KOPT-K1 (cell line): ENCODE measurements at regions not wholly inside any gene's neighbourhood (a gene's known extent, or its start where the extent isn't known, plus 50 kb on each side); places are given as distances from the start of the nearest gene placed in this dataset.

ENCODE experiments used
- H3K27ac ChIP-seq: fragments of 200-600 bp; sonication (generic); 2 replicates; pipeline ENCODE4 v1.5.1; 2016; ENCODE audit warnings: antibody characterized with exemption, mild to moderate bottlenecking, low read depth, low read length; ENCODE audit not compliant: poor library complexity, severe bottlenecking
- H3K36me3 ChIP-seq: fragments of 200-600 bp; sonication (generic); 2 replicates; pipeline ENCODE4 v1.5.1; 2017; ENCODE audit warnings: antibody characterized with exemption, mild to moderate bottlenecking, low read length, moderate library complexity; ENCODE audit not compliant: insufficient read depth
- H3K9me3 ChIP-seq: fragments of 200-600 bp; sonication (generic); 2 replicates; pipeline ENCODE4 v1.5.1; 2017; ENCODE audit warnings: antibody characterized with exemption, low read length, mild to moderate bottlenecking; ENCODE audit not compliant: insufficient read depth, poor library complexity, severe bottlenecking

DNA sequence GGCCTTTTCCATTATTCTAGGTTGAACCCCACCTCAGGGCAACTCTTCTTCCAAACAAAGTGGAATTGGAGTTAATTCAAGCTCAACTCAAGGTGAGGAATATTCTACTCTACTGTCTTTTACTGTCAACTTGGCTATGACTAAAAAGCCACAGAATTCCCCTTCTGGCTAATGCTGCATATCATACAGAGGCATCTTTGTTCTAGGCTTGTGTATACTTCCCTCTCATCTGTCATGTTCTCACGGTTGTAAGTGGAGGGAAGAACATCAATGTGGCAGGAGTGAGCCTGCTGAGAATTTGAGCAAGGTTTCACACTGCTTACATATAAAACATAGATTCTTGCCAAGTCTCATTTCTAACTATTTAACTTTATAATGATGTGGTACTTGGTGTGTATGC lies 921.4 kb upstream of the CNTN5 start:
- Histone ChIP-seq H3K27ac (no peak overlapping the region), H3K9me3 (no peaks in the 10 kb centered on the region), H3K36me3 (no peaks in the 10 kb centered on the region)

DNA sequence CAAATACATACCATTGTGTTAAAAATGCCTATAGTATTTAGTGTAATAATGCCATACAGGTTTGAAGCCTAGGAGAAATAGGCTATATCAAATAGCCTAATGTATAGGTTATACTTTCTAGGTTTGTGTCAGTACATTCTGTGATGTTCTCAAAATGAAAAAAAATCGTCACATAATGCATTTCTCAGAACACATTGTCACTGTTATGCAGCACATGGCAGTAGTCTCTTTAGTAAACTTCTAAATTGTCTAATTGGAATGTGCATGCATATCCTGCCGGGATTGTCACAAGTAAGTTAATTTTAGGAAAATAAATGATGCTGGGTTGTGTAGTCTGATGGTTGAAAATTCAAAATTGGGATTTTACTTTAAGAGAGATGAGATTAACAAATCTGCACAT lies 920.1 kb upstream of the CNTN5 start:
- Histone ChIP-seq H3K36me3 (no peaks in the 10 kb centered on the region), H3K27ac (no peak overlapping the region), H3K9me3 (no peaks in the 10 kb centered on the region)

DNA sequence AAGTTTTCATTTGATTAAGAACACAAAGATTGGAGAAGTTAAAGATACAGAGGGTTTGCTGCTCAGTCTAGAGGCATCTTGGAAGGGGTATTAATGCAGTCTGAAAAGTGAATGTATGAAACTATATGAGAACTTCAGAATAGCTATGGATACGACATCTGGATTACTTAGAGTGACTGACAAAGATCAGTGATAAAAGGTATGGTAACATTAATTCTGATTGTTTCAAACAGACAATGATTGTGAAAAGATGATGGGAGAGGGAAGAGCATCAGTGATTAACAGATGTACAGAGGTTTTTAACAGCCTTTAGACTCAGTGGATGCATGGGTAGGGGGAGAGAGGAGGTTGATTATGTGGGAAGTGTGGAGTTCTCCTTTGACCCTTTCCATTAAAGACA lies 919.4 kb upstream of the CNTN5 start:
- Histone ChIP-seq H3K27ac (no peak overlapping the region), H3K36me3 (no peaks in the 10 kb centered on the region), H3K9me3 (no peaks in the 10 kb centered on the region)

DNA sequence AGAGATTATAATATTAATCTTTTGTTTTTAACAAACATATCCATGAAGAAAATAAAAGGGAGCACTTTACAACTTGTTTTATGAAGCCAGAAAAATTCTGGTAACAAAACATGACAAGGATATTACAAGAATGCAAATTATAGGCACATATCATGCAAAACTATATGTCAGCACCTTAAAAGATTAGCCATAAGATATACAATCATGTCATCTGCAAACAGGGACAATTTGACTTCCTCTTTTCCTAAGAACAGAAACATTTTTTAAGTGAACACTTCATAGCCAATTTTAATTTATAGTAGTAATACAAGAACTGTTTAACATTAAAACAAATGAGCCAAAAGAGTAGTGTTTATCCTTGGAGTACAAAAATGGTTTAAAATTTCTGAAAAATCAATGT lies 916.5 kb upstream of the CNTN5 start:
- Histone ChIP-seq H3K9me3 (no peaks in the 10 kb centered on the region), H3K36me3 (no peaks in the 10 kb centered on the region), H3K27ac (no peak overlapping the region)

DNA sequence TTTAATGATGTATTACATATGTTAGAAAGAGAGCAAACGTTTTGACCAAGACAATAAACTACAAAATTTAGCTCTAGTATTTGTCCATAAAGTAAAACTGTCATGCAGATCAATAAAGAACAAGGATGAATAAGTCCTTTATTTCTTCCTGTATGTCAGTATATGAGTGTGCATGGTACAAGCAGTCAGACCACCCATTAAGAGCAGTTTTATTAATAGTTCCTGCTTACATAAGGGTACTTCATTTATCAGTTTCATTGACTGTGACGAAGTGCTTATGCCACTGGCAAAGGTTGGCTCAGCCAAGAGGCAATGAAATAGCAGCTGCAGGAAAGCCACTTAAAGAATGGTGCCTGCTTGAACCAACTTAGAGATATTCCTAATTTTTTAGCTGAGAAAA lies 913.0 kb upstream of the CNTN5 start:
- Histone ChIP-seq H3K36me3 (no peaks in the 10 kb centered on the region), H3K27ac (no peak overlapping the region), H3K9me3 (no peaks in the 10 kb centered on the region)

DNA sequence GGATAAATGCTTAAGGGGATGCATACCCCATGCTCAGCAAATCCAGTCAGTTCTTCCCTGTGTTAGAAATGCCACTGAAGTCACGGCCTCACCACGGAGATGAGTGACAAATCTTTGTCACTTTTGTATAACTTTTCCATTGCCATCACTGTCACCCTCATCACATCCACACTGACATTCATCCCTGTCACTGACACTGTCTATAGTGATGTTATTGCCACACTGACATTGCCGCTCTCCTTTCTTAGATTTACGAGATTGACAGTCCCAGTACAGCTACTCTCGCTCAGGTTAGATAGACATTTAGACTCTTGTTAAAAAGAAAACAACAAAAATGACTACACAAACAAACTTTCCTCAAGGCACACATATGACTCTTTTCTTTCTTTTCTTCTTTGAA lies 910.7 kb upstream of the CNTN5 start:
- H3K27ac ChIP-seq = no peak overlapping the region
- no peaks in the 10 kb centered on the region for H3K36me3 ChIP-seq
- no peaks in the 10 kb centered on the region for H3K9me3 ChIP-seq

DNA sequence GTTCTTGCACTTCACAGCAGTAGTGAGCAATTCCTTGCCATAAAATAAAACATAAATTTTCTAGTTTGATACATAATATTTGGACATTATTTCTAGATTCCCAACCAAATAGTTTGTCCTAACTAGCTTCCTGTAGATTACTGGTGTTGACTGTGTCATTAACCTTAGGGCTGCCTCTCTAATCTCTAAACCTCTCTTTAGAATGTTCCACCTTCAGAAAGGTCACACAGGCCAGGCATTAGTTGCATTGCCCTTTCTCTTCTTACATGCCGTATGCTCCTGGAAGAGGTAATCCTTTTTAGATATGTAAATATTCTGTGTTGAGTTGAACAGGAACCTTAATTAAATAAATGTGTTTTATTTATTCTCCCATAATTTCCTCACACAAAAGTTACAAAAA lies 904.9 kb upstream of the CNTN5 start:
- Histone ChIP-seq H3K36me3 (no peaks in the 10 kb centered on the region), H3K27ac (no peak overlapping the region), H3K9me3 (no peaks in the 10 kb centered on the region)

DNA sequence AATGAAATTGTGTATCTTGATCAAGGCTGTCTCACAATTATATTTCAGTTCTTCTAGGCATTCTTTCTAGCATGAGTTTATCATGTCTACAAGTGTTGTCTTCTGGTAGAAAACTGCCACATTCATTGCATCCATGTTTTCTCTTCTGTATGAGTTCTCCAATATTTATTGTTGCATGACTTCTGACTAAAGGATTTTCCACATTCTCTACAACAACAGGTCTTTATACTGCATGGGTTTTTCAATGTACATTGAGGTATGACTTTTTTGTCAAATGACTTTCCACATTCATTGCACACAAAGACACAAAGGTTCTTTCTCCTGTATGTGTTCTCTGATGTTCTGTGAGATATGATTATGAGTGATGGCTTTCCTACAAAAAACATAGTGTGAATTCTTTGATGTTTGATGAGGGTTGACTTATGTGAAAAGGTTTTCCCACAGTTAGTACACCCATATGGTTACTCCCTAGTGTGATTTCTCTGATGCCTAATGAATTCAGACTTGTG lies 890.6 kb upstream of the CNTN5 start:
- Histone ChIP-seq H3K36me3 (no peaks in the 10 kb centered on the region), H3K9me3 (no peaks in the 10 kb centered on the region)

DNA sequence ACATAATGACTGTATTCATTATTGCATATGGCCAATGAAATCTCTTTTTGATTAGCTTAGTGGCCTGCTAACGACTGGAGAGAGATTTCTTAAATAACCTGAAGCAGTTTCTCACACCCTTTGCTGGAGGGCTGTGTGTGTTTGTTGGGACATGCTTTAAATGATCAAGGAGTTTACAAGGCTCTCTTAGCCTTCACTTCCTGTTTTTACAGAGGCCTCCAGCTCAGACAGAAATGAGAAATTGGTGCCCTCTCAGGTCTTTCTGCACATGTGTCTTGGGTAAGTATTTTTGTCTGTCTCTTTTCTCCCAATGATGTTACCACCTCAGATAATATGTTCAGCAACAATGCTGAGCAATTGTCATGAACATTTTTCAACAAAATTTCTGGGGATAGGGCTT lies 884.4 kb upstream of the CNTN5 start:
- Histone ChIP-seq H3K27ac (no peak overlapping the region), H3K36me3 (no peaks in the 10 kb centered on the region), H3K9me3 (no peaks in the 10 kb centered on the region)

More for the DNA sequence above, 890.6 kb upstream of the CNTN5 start:
- no peak overlapping the region for H3K27ac ChIP-seq

DNA sequence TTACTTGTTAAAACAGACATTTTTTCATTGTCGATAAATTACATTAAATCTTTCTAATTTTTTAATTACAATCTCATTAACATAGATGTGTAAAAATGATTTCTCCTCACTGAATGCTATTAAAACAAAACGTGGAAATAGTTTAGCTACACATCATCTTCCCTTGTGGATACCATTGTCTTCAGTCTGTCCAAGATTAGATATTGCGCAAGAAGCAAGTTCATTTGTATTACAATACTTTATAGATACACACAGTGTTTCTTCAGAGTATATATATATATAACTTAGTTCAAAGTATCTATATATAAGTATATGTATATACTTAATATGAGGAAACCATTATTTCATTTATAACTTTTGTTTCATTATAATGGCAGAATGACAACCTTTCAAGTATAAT lies 883.3 kb upstream of the CNTN5 start:
- Histone ChIP-seq H3K9me3 (no peaks in the 10 kb centered on the region), H3K27ac (no peak overlapping the region), H3K36me3 (no peaks in the 10 kb centered on the region)

DNA sequence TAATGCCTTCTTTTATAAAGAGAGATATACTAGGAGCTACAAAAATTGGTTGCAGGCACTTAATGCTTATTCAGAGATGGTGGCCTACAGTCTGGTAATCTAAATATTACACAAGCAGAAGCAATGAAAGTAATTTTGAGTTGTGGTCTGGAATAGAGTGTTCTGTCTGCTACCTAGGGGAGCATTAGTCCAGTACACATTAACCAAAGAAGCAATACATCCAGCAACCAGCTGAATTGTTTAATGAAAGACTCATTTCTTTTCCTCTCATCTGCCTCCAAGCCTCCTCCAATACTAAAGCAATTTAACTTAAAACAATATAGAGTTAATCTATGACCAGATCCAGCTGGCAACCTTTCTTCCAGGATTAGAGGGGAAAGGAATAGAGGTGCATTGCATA lies 877.1 kb upstream of the CNTN5 start:
- no peaks in the 10 kb centered on the region for H3K36me3 ChIP-seq
- no peak overlapping the region for H3K27ac ChIP-seq
- peaks cover 5% of the 10 kb centered on the region for H3K9me3 ChIP-seq

DNA sequence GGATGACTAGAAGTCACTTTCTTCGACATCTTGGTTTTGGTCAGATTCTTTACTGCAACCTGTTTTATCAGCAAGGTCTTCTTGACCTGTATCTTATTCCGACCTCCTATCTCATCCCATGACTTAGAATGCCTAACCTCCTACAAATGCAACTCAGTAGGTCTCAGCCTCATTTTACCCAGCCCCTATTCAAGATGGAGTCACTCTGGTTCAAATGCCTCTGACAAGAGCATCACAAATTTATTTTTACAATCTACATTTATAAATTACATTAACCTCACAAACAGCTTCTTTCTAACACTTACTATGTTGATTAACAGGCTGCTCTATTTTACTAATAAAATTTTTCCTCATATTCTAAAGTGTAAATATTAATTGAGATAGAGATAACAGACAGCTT lies 867.0 kb upstream of the CNTN5 start:
- no peaks in the 10 kb centered on the region for H3K36me3 ChIP-seq
- no peak overlapping the region for H3K27ac ChIP-seq
- H3K9me3 ChIP-seq = no peaks in the 10 kb centered on the region

DNA sequence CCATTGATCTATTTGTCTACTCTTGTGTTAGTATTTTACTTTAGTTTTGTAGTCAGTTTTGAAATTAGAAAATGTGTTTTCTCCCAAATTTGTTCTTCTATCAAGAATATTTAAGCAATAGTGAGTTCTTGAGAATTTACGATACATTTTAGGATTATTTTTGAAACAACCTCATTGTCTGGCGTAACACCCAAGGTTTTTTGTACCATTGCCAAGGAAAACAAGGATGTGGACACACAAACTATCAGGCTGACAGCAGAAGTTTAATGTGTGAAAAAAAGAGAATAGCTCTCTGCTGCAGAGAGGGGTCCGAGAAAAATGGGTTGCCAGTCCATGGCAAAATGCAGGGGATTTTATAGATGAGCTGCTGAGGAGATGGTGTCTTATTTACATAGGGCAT lies 865.1 kb upstream of the CNTN5 start:
- Histone ChIP-seq H3K27ac (no peak overlapping the region), H3K36me3 (no peaks in the 10 kb centered on the region), H3K9me3 (no peaks in the 10 kb centered on the region)

DNA sequence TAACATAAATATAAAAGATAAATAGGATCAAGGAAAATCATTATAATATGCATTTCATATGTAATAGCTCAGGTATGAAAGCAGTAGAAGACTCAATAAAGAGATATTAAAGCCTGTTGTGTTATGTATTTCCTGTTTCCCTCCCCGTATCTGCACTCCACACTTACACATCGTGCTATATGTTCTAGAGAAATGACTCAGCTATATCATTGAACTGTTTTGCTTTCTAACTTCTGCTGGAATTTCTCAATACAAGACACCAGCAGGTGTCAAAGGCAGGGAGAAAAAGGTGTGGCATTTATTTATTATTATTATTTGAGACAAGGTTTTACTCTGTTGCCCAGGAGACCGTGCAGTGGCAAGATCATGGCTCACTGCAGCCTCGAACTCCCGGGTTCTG lies 842.8 kb upstream of the CNTN5 start:
- no peaks in the 10 kb centered on the region for H3K9me3 ChIP-seq
- no peaks in the 10 kb centered on the region for H3K36me3 ChIP-seq
- no peak overlapping the region for H3K27ac ChIP-seq

DNA sequence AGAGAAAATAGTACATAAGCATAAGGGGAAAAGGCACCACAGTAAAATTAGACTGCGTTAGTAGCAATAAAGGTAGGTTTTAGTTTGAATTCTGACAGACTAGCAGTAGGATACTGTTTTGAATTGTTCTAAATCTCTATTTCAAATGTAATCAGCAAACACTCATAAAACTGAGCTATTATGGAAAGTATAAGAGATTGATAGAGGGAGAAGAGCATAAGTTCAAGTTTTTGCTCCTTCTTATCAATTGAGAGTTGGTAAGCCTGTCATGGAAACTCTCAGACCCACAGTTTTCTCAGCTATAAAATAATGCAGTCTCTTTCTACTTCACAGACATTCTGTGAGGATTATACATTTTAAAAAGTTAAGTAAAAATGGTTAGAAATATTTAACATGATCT lies 840.2 kb upstream of the CNTN5 start:
- no peaks in the 10 kb centered on the region for H3K36me3 ChIP-seq
- no peak overlapping the region for H3K27ac ChIP-seq
- H3K9me3 ChIP-seq = peaks cover 6% of the 10 kb centered on the region

DNA sequence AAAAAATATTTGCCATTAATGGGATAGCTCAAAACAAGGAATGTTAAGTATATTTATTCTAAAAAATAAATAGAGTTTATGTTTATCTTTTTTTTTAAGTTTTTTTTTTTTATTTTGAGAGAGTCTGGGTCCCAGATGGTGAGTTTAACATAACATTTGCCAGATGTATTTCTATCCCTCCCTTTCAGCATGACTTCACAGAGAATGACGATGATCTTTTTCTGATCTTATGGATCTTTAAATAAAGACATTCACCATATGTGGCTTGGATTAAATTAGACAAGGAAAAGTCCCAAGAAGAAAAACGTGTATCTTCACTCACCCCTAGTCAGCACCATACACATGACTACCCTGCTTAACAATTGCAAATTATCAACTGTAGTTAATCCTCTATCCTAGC lies 839.8 kb upstream of the CNTN5 start:
- Histone ChIP-seq H3K9me3 (peaks cover 7% of the 10 kb centered on the region), H3K36me3 (no peaks in the 10 kb centered on the region), H3K27ac (no peak overlapping the region)

DNA sequence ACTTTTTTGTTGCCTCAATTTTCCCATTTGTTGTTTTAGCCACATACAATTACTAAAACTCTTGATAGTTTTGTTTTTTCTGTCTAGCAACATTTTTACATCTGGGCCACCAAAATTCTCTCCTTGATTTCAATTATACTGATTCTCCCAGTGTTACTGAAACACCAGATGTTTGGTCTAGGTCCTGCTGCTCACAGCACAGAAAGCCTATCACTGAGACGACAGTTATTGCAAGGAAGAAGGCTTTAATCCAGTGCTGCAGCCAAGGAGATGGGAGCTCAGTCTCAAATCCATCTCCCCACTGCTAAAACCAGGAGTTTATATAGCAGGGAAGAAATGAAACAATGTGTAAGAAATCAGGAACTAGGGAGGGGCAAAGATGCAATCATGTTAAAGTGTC lies 837.7 kb upstream of the CNTN5 start:
- no peaks in the 10 kb centered on the region for H3K36me3 ChIP-seq
- no peak overlapping the region for H3K27ac ChIP-seq
- peaks cover 7% of the 10 kb centered on the region for H3K9me3 ChIP-seq
